HUDEP-2 (cell line): ENCODE measurements at regions not wholly inside any gene's neighbourhood (a gene's known extent, or its start where the extent isn't known, plus 50 kb on each side); places are given as distances from the start of the nearest gene placed in this dataset.

ENCODE experiments used
- DNase-seq, 76 experiments: peaks; one replicate each; lab custom pipeline; 2025; ENCODE audit not compliant: unreplicated experiment in 76 of 76; lab: John Stamatoyannopoulos, UW

- DNase-seq = no peak
Measured at GRCh38 chr4:180483036-180483435, 1760.2 kb upstream of the TENM3 start.

GRCh38 chr4:180485407-180485806 lies 1757.8 kb upstream of the TENM3 start:
- no peak for DNase-seq

DNA sequence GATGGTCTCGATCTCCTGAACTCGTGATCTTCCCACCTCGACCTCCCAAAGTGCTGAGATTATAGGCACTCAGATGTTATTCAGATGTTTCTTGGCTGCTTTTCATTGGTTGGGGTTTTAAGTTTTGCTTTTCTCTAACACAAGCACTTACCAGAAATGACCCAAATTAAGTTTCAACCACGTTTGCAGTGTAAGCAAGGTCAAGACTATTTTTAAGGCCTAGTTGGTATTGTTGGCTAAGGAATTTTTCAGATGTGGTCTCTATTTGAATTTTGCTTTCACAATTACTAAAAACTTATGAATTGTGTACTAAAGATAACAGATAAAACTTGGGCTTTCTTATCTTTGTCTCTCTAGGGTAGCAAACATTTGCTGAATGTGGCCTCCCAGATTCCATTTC lies 1756.9 kb upstream of the TENM3 start:
- no peak for DNase-seq

GRCh38 chr4:180489787-180490186 lies 1753.4 kb upstream of the TENM3 start:
- DNase-seq = no peak

GRCh38 chr4:180491210-180491609 lies 1752.0 kb upstream of the TENM3 start:
- DNase-seq = no peak

DNA sequence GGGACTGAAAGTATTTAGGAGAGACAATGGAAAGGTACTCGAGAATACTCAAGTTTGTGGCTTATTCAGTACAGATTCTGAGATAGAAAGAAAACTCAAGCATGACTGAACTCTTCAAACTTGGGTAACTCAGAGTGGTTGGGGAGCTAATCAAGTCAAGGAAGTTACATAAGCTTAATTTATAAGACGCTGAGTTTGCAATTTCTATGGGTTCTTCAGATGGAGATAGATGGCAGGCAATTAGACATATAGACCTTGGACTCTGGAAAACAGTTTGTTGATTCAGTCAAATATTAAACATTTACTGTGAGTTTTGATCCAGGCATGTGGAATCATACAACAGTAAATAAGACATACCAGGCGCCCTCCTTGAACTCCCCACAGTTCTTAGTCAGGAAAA lies 1749.9 kb upstream of the TENM3 start:
- DNase-seq = no peak

DNA sequence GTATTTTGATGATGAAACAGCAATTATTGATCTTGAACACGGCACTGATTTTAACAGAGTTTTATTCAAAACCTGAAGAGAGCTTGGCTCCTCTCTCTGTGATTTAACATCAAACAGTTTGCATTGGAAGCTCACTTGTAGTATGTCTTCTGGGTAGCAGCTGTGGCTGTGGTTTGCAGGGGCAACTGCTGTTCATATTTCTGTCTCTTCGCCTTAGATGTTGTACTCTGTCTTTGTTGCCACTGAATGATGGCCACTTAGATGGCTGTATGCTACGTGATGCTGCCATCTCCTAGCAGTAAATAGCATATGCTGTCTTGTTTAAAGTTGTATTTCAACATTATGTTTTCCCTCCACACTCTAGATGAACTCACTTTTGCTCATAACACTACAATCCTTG lies 1743.0 kb upstream of the TENM3 start:
- DNase-seq = no peak

DNA sequence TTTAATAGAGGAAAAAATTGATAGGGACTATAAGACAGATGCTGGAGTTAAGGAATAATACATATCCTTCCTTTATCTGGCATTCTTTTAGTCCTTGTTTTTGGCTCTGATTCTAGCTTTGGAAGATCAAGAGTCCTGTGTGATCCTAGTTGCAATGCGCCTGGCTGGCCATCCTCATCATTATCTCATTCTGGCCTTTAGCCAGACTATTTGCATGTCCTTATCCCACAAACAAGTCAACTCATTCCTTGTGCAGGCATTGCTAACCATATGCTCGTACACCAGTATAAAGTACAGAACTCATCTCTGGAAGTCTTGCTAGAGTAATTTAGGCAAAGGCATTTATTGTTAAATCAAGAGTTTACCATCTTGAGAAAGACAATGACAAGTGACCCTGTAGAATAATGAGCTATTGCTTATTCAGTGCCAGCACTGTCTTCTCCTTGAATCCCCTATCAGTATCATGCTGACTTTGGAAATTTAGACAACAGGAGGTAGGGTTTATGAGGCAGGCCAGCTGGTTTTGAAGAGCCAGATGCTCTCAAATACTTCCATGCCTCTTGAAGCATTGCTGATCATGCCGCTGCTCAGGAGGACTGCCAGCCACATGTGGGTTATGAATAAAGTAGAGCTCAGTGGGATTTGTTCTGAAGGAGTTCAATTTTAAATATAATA lies 1730.3 kb upstream of the TENM3 start:
- DNase-seq = no peak

DNA sequence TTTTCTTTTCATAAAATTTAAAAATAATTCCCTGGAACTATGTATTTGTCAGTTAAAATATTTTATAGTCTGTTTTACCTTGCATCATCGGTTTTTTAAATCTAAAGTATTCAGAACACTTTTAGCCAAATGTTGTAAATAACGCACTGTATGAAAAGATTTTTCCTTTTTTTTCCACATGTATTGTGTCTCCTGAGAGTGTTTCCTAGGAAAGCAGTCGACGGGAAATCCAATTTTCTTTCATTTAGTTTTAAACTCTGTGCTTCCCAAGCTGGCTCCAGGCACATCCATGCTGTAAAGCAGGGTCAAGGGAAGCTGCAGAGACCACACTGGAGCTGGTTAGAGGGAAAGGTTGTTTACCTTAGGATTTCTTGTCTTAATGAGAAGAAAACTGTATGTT lies 1724.3 kb upstream of the TENM3 start:
- no peak for DNase-seq

DNA sequence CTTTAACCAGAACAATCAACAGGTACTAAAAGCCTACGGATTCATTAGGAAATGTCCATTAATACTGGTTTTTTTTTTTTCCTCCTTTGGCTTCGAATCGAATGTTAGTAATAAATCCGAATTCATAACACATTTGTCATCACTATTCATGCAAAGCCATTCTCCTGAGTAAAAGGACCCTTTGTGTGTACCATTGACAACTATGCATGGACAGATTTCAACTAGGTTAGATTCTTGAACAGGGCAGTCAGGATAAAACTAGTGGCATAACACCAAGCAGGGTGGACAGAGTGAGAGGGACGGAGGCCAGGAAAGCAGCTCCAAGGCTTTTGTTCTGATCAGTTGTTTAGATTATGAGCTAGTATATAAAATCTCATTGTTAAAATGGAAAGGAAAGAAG lies 1722.0 kb upstream of the TENM3 start:
- no peak for DNase-seq

GRCh38 chr4:180525523-180526077 lies 1717.6 kb upstream of the TENM3 start:
- no peak for DNase-seq

- no peak for DNase-seq
Measured at GRCh38 chr4:180528003-180528402, 1715.2 kb upstream of the TENM3 start.

- no peak for DNase-seq
Measured at GRCh38 chr4:180530787-180531186, 1712.4 kb upstream of the TENM3 start.

DNA sequence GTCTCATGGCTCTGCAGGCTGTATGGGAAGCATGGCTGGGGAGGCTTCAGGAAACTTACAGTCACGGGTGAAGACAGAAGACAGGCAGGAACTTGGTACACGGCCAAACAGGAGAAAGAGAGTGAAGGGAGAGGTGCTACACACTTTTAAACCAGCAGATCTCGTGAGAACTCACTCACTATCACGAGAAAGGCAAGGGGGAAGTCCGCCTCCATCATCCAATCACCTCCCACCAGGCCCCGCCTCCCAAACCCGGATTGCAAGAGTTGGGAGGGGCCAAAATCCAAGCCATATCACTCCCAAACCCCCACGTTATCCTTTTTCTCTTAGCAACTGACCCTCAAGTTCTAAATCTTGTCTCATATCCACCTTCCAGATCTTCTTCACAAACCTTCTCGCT lies 1710.5 kb upstream of the TENM3 start:
- no peak for DNase-seq

GRCh38 chr4:180538384-180539057 lies 1704.7 kb upstream of the TENM3 start:
- no peak for DNase-seq

DNA sequence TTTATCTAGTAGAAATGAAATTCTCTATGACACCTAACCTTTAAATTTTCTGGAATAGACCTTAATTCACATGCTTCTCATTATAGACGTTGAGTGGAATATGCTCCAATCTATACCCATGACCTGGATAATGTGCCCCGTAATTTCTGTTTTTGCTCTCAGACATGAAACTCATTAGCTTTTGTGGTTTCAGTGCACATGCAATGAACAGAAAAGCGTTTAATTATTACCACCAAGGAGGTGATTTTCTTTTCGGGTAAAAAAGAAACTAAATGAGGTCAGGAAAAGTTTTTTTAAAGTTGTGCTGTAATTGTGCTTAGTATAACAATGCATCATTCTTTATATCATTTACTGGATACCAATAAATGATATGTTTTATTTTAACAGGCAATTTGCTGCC lies 1703.9 kb upstream of the TENM3 start:
- DNase-seq = no peak

- DNase-seq = no peak
Measured at GRCh38 chr4:180541678-180542077, 1701.5 kb upstream of the TENM3 start.

- no peak for DNase-seq
Measured at GRCh38 chr4:180542445-180543100, 1700.6 kb upstream of the TENM3 start.

DNA sequence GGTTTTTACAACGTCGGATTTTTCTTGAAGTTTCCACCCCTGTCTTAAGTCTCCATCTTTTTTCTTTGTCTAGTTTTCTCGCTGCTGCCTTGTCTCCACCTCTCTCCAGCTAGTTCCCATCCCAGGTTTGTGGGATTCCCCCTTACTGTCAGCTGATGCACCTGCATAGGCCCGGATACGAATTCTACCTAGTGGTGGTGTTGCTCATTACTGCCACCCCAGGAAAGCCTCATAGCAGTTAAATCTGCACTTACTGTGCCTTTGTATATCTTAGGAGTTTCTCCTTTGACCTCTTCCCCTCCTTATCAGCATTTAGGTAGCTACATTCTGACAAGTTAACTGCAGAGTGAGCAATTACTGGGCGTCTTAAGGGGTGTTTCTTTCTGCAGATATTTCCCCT lies 1693.1 kb upstream of the TENM3 start:
- DNase-seq = no peak

- DNase-seq = no peak
Measured at GRCh38 chr4:180557348-180557747, 1685.9 kb upstream of the TENM3 start.

DNA sequence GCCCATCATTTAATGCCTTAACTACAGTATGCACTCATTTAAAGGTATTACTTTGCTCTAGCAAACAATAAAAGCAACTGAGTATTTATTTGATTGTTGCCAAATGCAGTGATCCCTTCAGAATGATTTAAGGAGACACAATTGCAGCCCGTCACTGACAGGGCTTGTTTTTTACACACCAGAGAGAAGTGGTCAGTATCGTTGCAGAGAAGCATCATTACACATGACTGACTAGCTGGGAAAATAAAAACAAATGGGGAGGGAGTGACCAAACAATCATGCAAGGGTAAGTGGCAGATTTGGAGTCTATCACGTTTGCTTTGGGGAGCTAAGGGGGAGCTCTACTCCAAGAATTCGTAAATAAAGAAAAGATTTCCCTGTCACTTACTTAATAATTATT lies 1685.3 kb upstream of the TENM3 start:
- DNase-seq = no peak

DNA sequence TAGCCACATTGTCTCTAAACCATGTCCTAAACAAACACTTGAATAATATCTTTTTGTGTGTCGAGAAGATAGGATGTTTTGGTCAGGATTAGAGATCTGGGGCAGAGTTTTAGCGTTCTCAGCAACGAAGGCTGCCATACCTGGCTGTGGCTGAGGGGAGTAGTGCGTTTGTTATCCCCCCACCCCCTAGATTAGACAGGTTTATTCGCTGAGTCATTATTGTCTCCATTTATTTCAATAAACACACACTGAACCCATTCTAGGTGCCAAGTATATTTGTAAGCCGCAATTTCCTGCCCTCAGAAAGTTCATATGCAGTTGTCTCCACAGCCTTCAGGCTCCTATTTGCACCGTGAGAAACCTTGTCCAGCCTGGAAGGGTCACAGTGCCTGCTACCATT lies 1684.8 kb upstream of the TENM3 start:
- no peak for DNase-seq
